Endothelial cell of umbilical vein (primary cell): ENCODE measurements at regions not wholly inside any gene's neighbourhood (a gene's known extent, or its start where the extent isn't known, plus 50 kb on each side); places are given as distances from the start of the nearest gene placed in this dataset.

Experiments
- BruUV-seq: library from RNA; stranded (reverse); fragments of 400-500 nt; replicated peaks from 2 replicates; lab custom pipeline; 2021; lab: Mats Ljungman, UMichigan
- CTCF ChIA-PET: fragments of 300-600, 350-600 bp; sonication (Branson Sonifier 250); formaldehyde crosslinking; loops from one replicate; lab custom pipeline; 2021; ENCODE audit warnings: antibody characterized with exemption, inconsistent platforms; lab: Charles Lee
- POLR2A ChIA-PET: fragments of 300-600, 350-600 bp; sonication (Branson Sonifier 250); formaldehyde crosslinking; loops from one replicate; lab custom pipeline; 2021; ENCODE audit warnings: antibody characterized with exemption, inconsistent platforms; lab: Charles Lee
- DNase-seq: peaks from one replicate; pipeline ENCODE4 v3.0.0-alpha.2; 2011; ENCODE audit warnings: low read depth, low spot score
- FAIRE-seq: peaks from 2 replicates; lab custom pipeline; 2011; peaks lifted over from hg19 to GRCh38; lab: Jason Lieb, UNC
- H2AFZ ChIP-seq: 2 replicates; pipeline ENCODE4 v1.6.0; 2012; ENCODE audit warnings: low read depth, low read length, control low read depth, inconsistent platforms
- H3K27ac ChIP-seq: 2 replicates; pipeline ENCODE4 v1.5.1; 2011; ENCODE audit warnings: low read depth, mild to moderate bottlenecking, control low read depth, low read length, moderate library complexity; ENCODE audit not compliant: insufficient read depth
- H3K27me3 ChIP-seq, 2 experiments: 2 replicates each; pipeline versions ENCODE4 v1.6.0 to v1.6.1; 2011; ENCODE audit warnings: low read length in 2 of 2, mixed read lengths in 1 of 2; ENCODE audit not compliant: control insufficient read depth in 2 of 2, insufficient read depth in 2 of 2
- H3K36me3 ChIP-seq, 2 experiments: 2 replicates in 1 of 2; 3 replicates in 1 of 2; pipeline ENCODE4 v1.5.1; 2011; ENCODE audit warnings: low read length in 2 of 2, mild to moderate bottlenecking in 1 of 2, moderate library complexity in 1 of 2; ENCODE audit not compliant: control insufficient read depth in 2 of 2, insufficient read depth in 2 of 2; ENCODE audit errors: extremely low read depth in 1 of 2
- H3K4me1 ChIP-seq: 3 replicates; pipeline ENCODE4 v1.5.1; 2011; ENCODE audit warnings: mild to moderate bottlenecking, low read length; ENCODE audit not compliant: control insufficient read depth, insufficient read depth; ENCODE audit errors: extremely low read depth
- H3K4me2 ChIP-seq: 2 replicates; pipeline ENCODE4 v1.6.1; 2011; ENCODE audit warnings: low read length, control low read depth, mixed read lengths; ENCODE audit not compliant: insufficient read depth
- H3K4me3 ChIP-seq, 3 experiments: fragments of 200-600 bp in 1 of 3; sonication (generic), shearing (Covaris generic) in 1 of 3; replicated peaks in 1 of 3; 2 replicates each; pipeline ENCODE4 v1.5.1; 2011 to 2016; ENCODE audit warnings: control low read depth in 3 of 3, low read length in 3 of 3, mild to moderate bottlenecking in 2 of 3, inconsistent platforms in 1 of 3, low read depth in 1 of 3, moderate library complexity in 1 of 3; ENCODE audit not compliant: insufficient read depth in 1 of 3
- H3K79me2 ChIP-seq: 2 replicates; pipeline ENCODE4 v1.6.0; 2012; ENCODE audit warnings: low read length, inconsistent platforms; ENCODE audit not compliant: control insufficient read depth, insufficient read depth
- H3K9ac ChIP-seq: replicated peaks from 2 replicates; pipeline ENCODE3; 2011; ENCODE audit warnings: low read length, control low read depth; ENCODE audit not compliant: insufficient read depth; ENCODE audit errors: extremely low read depth
- H3K9me1 ChIP-seq: replicated peaks from 3 replicates; pipeline ENCODE4 v1.6.0; 2011; ENCODE audit warnings: mild to moderate bottlenecking, low read length; ENCODE audit not compliant: control insufficient read depth, insufficient read depth; ENCODE audit errors: extremely low read depth
- H3K9me3 ChIP-seq: replicated peaks from 2 replicates; pipeline ENCODE4 v1.5.1; 2012; ENCODE audit warnings: low read length, inconsistent platforms; ENCODE audit not compliant: control insufficient read depth, insufficient read depth
- H4K20me1 ChIP-seq: replicated peaks from 2 replicates; pipeline ENCODE3; 2011; ENCODE audit warnings: mild to moderate bottlenecking, low read length; ENCODE audit not compliant: control insufficient read depth, insufficient read depth; ENCODE audit errors: extremely low read depth
- EZH2 ChIP-seq: IDR thresholded peaks from 2 replicates; pipeline ENCODE4 v1.6.1; 2012; ENCODE audit warnings: borderline replicate concordance, low read depth, mild to moderate bottlenecking, moderate library complexity, low read length, inconsistent platforms; ENCODE audit not compliant: severe bottlenecking
- GATA2 ChIP-seq: IDR thresholded peaks from 2 replicates; pipeline ENCODE4 v1.7.0; 2011; ENCODE audit warnings: low read depth, mild to moderate bottlenecking, moderate library complexity, mixed read lengths, low read length; ENCODE audit not compliant: insufficient read length, insufficient read depth
- JUN ChIP-seq: IDR thresholded peaks from 2 replicates; pipeline ENCODE4 v1.6.1; 2011; ENCODE audit warnings: borderline replicate concordance, low read depth; ENCODE audit not compliant: insufficient read length, insufficient read depth
- MYC ChIP-seq: IDR thresholded peaks from one replicate; pipeline ENCODE4 v1.6.1; 2011; ENCODE audit warnings: mild to moderate bottlenecking, low read depth, low read length
- POLR2AphosphoS5 ChIP-seq: IDR thresholded peaks from 2 replicates; pipeline ENCODE4 v1.6.1; 2012; ENCODE audit warnings: low read depth, mild to moderate bottlenecking, control low read depth, low read length, moderate library complexity; ENCODE audit not compliant: insufficient read depth
- dilution Hi-C: fragments of 300-500 bp; cut with MboI; formaldehyde crosslinking; loops from one replicate; pipeline ENCODE4 v1.15.0; 2019; ENCODE audit warnings: low sequenced_read_pairs; ENCODE audit not compliant: extremely low pct_ligation_motif_present
- intact Hi-C: fragments of 100-400 bp; cut with micrococcal nuclease; formaldehyde crosslinking; loops from one replicate; pipeline ENCODE4 v1.10.0; 2022
- TF ChIP-seq, protein P1 (sequence below): IDR thresholded peaks from 2 replicates; pipeline ENCODE4 v1.6.1; 2011; ENCODE audit not compliant: insufficient read depth, insufficient read length
- TF ChIP-seq, protein P2 (sequence below), 2 donors: IDR thresholded peaks; 1 replicate in 1 of 2; 2 replicates in 1 of 2; pipeline ENCODE4 v1.5.1; 2011; ENCODE audit warnings: low read length in 2 of 2, mild to moderate bottlenecking in 2 of 2, moderate library complexity in 2 of 2, control low read depth in 1 of 2, inconsistent platforms in 1 of 2, low read depth in 1 of 2; ENCODE audit not compliant: insufficient read depth in 1 of 2; ENCODE audit errors: extremely low read depth in 1 of 2

DNA sequence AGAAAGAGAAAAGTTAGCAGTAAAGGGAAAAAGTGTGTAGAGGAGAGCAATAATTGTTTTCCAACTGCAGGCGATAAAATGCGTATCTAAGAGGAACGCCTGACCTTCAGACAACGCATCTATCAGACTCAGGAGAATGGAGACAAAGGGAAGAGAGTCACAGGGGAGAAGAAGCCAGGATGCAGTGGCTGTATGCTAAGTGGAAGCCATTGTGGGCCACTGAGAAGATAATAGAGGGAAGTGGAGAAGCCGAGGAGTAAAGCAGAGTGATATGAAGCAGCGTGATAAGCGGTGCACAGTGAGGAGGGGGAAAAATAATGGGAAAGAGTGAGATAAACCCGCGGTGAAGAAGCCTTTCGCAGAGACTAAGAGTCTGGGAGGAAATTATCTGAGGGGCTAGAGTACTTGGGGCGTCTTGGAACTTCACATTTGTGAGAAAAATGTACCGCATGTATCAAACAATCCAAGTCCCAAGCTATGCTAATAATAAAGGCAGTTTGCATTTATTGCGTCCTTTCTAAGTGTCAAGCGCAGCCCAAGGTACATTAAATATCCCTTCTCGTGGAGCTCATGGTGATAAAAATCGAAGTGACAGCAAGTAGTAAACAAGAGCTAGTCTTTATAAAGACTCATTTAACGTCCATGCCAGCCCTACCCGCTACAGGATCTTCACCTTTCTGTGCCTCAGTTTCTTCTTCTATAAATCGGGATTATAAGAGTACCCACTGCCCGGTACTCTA lies 259.8 kb upstream of the PROX1 start:
- H3K27me3 ChIP-seq = no peaks in the 10 kb centered on the region
- H3K9me1 ChIP-seq = no peaks in the 10 kb centered on the region
- FAIRE-seq (no peak), DNase-seq (no peak)
- H3K4me2 ChIP-seq = no peak overlapping the region
- no peaks in the 10 kb centered on the region for H3K79me2 ChIP-seq
- dilution Hi-C loops (no loop called here), intact Hi-C loops (no loop called here)
- TF ChIP-seq POLR2AphosphoS5 (no peak), MYC (no peak), JUN (no peak), GATA2 (no peak), EZH2 (no peak)
- TF ChIP-seq, protein P1, sequence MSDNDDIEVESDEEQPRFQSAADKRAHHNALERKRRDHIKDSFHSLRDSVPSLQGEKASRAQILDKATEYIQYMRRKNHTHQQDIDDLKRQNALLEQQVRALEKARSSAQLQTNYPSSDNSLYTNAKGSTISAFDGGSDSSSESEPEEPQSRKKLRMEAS = no peak
- TF ChIP-seq, protein P2, sequence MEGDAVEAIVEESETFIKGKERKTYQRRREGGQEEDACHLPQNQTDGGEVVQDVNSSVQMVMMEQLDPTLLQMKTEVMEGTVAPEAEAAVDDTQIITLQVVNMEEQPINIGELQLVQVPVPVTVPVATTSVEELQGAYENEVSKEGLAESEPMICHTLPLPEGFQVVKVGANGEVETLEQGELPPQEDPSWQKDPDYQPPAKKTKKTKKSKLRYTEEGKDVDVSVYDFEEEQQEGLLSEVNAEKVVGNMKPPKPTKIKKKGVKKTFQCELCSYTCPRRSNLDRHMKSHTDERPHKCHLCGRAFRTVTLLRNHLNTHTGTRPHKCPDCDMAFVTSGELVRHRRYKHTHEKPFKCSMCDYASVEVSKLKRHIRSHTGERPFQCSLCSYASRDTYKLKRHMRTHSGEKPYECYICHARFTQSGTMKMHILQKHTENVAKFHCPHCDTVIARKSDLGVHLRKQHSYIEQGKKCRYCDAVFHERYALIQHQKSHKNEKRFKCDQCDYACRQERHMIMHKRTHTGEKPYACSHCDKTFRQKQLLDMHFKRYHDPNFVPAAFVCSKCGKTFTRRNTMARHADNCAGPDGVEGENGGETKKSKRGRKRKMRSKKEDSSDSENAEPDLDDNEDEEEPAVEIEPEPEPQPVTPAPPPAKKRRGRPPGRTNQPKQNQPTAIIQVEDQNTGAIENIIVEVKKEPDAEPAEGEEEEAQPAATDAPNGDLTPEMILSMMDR (IDR thresholded peaks at IDR 0.05; ENCODE audit: extremely low read depth in 1 of 2, insufficient read depth in 1 of 2, low read depth in 1 of 2, low read length in 2 of 2) = no peak
- ChIA-PET POLR2A (interaction anchor here (0.7 kb wide), 1 partner anchor 1374 kb away, joined by 9 read pairs; no protein-coding TSS in a partner anchor), CTCF (interaction anchor here (0.8 kb wide), 1 partner anchor 274 kb away, joined by 8 read pairs; no protein-coding TSS in a partner anchor)
- no peaks in the 10 kb centered on the region for H3K9me3 ChIP-seq
- no TSS peak for BruUV-seq
- H3K36me3 ChIP-seq = no peaks in the 10 kb centered on the region
- H3K4me1 ChIP-seq = no peaks in the 10 kb centered on the region
- no peak overlapping the region for H3K27ac ChIP-seq
- no peak overlapping the region for H3K4me3 ChIP-seq
- H3K9ac ChIP-seq = no peak overlapping the region
- H4K20me1 ChIP-seq = no peaks in the 10 kb centered on the region
- no peak overlapping the region for H2AFZ ChIP-seq
